GM18951 (cell line): ENCODE measurements at regions not wholly inside any gene's neighbourhood (a gene's known extent, or its start where the extent isn't known, plus 50 kb on each side); places are given as distances from the start of the nearest gene placed in this dataset.

Experiments
- POLR2A ChIP-seq: IDR thresholded peaks from 4 replicates; pipeline ENCODE4 v1.6.1; 2011; ENCODE audit warnings: mild to moderate bottlenecking; ENCODE audit not compliant: insufficient read length, insufficient read depth; ENCODE audit errors: extremely low read depth
- in situ Hi-C: fragments of 300-500 bp; cut with MboI; formaldehyde crosslinking; loops from one replicate; pipeline ENCODE4 v1.12.0; 2022; ENCODE audit warnings: low sequenced_read_pairs, mixed read lengths, inconsistent platforms; ENCODE audit not compliant: unreplicated experiment

- in situ Hi-C loops, result no loop called here
- no peak for TF ChIP-seq POLR2A
Observed at GRCh38 chr1:184141361-184141880, 89.9 kb downstream of the TSEN15 start.

GRCh38 chr1:184143449-184143848, 91.9 kb downstream of the TSEN15 start:
- in situ Hi-C loops, result no loop called here
- no peak for TF ChIP-seq POLR2A

- no peak for TF ChIP-seq POLR2A
- in situ Hi-C loops, result no loop called here
Observed at GRCh38 chr1:184145083-184145482, 93.6 kb downstream of the TSEN15 start.

GRCh38 chr1:184146202-184146601, 94.7 kb downstream of the TSEN15 start:
- no peak for TF ChIP-seq POLR2A
- in situ Hi-C loops, result no loop called here

GRCh38 chr1:184150776-184151531, 99.4 kb downstream of the TSEN15 start:
- in situ Hi-C loops, result no loop called here
- no peak for TF ChIP-seq POLR2A

- TF ChIP-seq POLR2A, result no peak
- in situ Hi-C loops, result no loop called here
Observed at GRCh38 chr1:184152434-184152898, 100.9 kb downstream of the TSEN15 start.

GRCh38 chr1:184152974-184153373, 101.4 kb downstream of the TSEN15 start:
- TF ChIP-seq POLR2A, result no peak
- in situ Hi-C loops, result no loop called here

GRCh38 chr1:184153731-184154130, 102.2 kb downstream of the TSEN15 start:
- in situ Hi-C loops, result no loop called here
- no peak for TF ChIP-seq POLR2A

- no peak for TF ChIP-seq POLR2A
- in situ Hi-C loops, result no loop called here
Observed at GRCh38 chr1:184156521-184157393, 105.2 kb downstream of the TSEN15 start.

- in situ Hi-C loops, result no loop called here
- TF ChIP-seq POLR2A, result no peak
Observed at GRCh38 chr1:184157394-184157742, 105.8 kb downstream of the TSEN15 start.

- in situ Hi-C loops, result no loop called here
- no peak for TF ChIP-seq POLR2A
Observed at GRCh38 chr1:184158896-184159681, 107.6 kb downstream of the TSEN15 start.

- no peak for TF ChIP-seq POLR2A
- in situ Hi-C loops, result no loop called here
Observed at GRCh38 chr1:184160236-184160635, 108.7 kb downstream of the TSEN15 start.
